Neural progenitor cell (in vitro differentiated cells): ENCODE measurements at regions not wholly inside any gene's neighbourhood (a gene's known extent, or its start where the extent isn't known, plus 50 kb on each side); places are given as distances from the start of the nearest gene placed in this dataset.

Experiments used
- EZH2 ChIP-seq: fragments of 200-600 bp; sonication (generic); IDR thresholded peaks from 2 replicates; pipeline ENCODE4 v1.6.1; 2017; ENCODE audit warnings: antibody characterized with exemption, mild to moderate bottlenecking, moderate library complexity
- EZH2phosphoT487 ChIP-seq: fragments of 200-600 bp; sonication (generic); IDR thresholded peaks from 2 replicates; pipeline ENCODE4 v1.6.1; 2017; ENCODE audit warnings: antibody characterized with exemption
- TF ChIP-seq, protein P1 (sequence below): fragments of 200-600 bp; sonication (generic); IDR thresholded peaks from 2 replicates; pipeline ENCODE4 v1.5.1; 2017; ENCODE audit warnings: antibody characterized with exemption, mild to moderate bottlenecking

- TF ChIP-seq, protein P1, sequence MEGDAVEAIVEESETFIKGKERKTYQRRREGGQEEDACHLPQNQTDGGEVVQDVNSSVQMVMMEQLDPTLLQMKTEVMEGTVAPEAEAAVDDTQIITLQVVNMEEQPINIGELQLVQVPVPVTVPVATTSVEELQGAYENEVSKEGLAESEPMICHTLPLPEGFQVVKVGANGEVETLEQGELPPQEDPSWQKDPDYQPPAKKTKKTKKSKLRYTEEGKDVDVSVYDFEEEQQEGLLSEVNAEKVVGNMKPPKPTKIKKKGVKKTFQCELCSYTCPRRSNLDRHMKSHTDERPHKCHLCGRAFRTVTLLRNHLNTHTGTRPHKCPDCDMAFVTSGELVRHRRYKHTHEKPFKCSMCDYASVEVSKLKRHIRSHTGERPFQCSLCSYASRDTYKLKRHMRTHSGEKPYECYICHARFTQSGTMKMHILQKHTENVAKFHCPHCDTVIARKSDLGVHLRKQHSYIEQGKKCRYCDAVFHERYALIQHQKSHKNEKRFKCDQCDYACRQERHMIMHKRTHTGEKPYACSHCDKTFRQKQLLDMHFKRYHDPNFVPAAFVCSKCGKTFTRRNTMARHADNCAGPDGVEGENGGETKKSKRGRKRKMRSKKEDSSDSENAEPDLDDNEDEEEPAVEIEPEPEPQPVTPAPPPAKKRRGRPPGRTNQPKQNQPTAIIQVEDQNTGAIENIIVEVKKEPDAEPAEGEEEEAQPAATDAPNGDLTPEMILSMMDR = no peak
- TF ChIP-seq EZH2 (no peak), EZH2phosphoT487 (no peak)
Observed at GRCh38 chr20:39270837-39271604, 308.9 kb downstream of the DHX35 start.
